B cell (primary cell): ENCODE measurements at regions not wholly inside any gene's neighbourhood (a gene's known extent, or its start where the extent isn't known, plus 50 kb on each side); places are given as distances from the start of the nearest gene placed in this dataset.

ENCODE experiments used
- ATAC-seq: fragments of 200-7000 bp; cut with Tn5 transposase; one replicate; pipeline ENCODE4 v1.10.0; 2021; ENCODE audit warnings: low read depth, mild to moderate bottlenecking, moderate number of reproducible peaks, moderate library complexity
- CTCF ChIA-PET: fragments of 350-600 bp; sonication (Branson Sonifier 250); formaldehyde crosslinking; loops from one replicate; lab custom pipeline; 2021; ENCODE audit warnings: antibody characterized with exemption, inconsistent platforms; lab: Charles Lee
- POLR2A ChIA-PET: fragments of 350-600 bp; sonication (Branson Sonifier 250); formaldehyde crosslinking; loops from one replicate; lab custom pipeline; 2021; ENCODE audit warnings: antibody characterized with exemption; lab: Charles Lee
- DNase-seq: peaks from one replicate; pipeline ENCODE4 v3.0.0; 2013
- H2AFZ ChIP-seq: 2 replicates; pipeline ENCODE4 v1.6.1; 2012; ENCODE audit warnings: mild to moderate bottlenecking, low read depth, low read length; ENCODE audit not compliant: insufficient read depth, poor library complexity, severe bottlenecking
- H3K27ac ChIP-seq, 2 donors: 1 replicate in 1 of 2; 2 replicates in 1 of 2; pipeline ENCODE4 v1.5.1; 2012 to 2013; ENCODE audit warnings: low read length in 2 of 2, mild to moderate bottlenecking in 2 of 2, moderate library complexity in 1 of 2
- H3K27me3 ChIP-seq, 4 experiments: fragments of 200-600 bp in 1 of 4; sonication (generic) in 1 of 4; replicated peaks in 1 of 4; 1 replicate in 2 of 4; 2 replicates in 2 of 4; pipeline versions ENCODE4 v1.6.1 to v1.7.0; 2013 to 2016; ENCODE audit warnings: low read length in 3 of 4, mild to moderate bottlenecking in 2 of 4, mixed read lengths in 1 of 4, moderate library complexity in 1 of 4; ENCODE audit not compliant: insufficient read depth in 4 of 4, control insufficient read depth in 3 of 4; ENCODE audit errors: control extremely low read depth in 1 of 4
- H3K36me3 ChIP-seq, 2 experiments: replicated peaks in 1 of 2; 1 replicate in 1 of 2; 2 replicates in 1 of 2; pipeline versions ENCODE4 v1.6.1 to v1.7.1; 2013; ENCODE audit warnings: low read length in 1 of 2; ENCODE audit not compliant: insufficient read depth in 2 of 2, control insufficient read depth in 1 of 2; ENCODE audit errors: control extremely low read depth in 1 of 2, extremely low read depth in 1 of 2
- H3K4me1 ChIP-seq, 2 donors: fragments of 200-600 bp in 1 of 2; sonication (generic) in 1 of 2; 1 replicate in 1 of 2; 2 replicates in 1 of 2; pipeline versions ENCODE4 v1.5.1 to v1.6.1; 2013 to 2017; ENCODE audit warnings: low read length in 2 of 2; ENCODE audit not compliant: control insufficient read depth in 2 of 2, insufficient read depth in 2 of 2
- H3K4me2 ChIP-seq: replicated peaks from 2 replicates; pipeline ENCODE3; 2012; ENCODE audit warnings: mild to moderate bottlenecking, low read depth, low read length; ENCODE audit not compliant: poor library complexity, severe bottlenecking
- H3K4me3 ChIP-seq, 5 experiments: fragments of 200-600 bp in 1 of 5; sonication (generic) in 1 of 5; 1 replicate in 3 of 5; 2 replicates in 2 of 5; pipeline versions ENCODE4 v1.5.1 to v1.7.0; 2011 to 2016; ENCODE audit warnings: low read length in 4 of 5, mild to moderate bottlenecking in 4 of 5, low read depth in 2 of 5, control low read depth in 1 of 5, moderate library complexity in 1 of 5; ENCODE audit not compliant: insufficient read depth in 1 of 5; ENCODE audit errors: control extremely low read depth in 1 of 5, extremely low read depth in 1 of 5
- H3K79me2 ChIP-seq: fragments of 200-600 bp; sonication (generic); one replicate; pipeline ENCODE4 v1.6.0; 2016; ENCODE audit warnings: low read length; ENCODE audit not compliant: control insufficient read depth, insufficient read depth
- H3K9ac ChIP-seq: fragments of 200-600 bp; sonication (generic); 2 replicates; pipeline ENCODE4 v1.6.1; 2017; ENCODE audit warnings: mild to moderate bottlenecking, low read length, moderate library complexity
- H3K9me3 ChIP-seq, 3 donors: one replicate each; pipeline versions ENCODE4 v1.6.1 to v1.7.1; 2013; ENCODE audit warnings: low read length in 2 of 3; ENCODE audit not compliant: control insufficient read depth in 2 of 3, insufficient read depth in 1 of 3; ENCODE audit errors: control extremely low read depth in 1 of 3
- H4K20me1 ChIP-seq: 2 replicates; pipeline ENCODE4 v1.6.0; 2012; ENCODE audit warnings: mild to moderate bottlenecking, low read length; ENCODE audit not compliant: insufficient read depth, control insufficient read depth, poor library complexity, severe bottlenecking
- H3K27ac Mint-ChIP-seq: one replicate; pipeline ENCODE4 v1.8.0; 2021; ENCODE audit warnings: mixed read lengths
- H3K27me3 Mint-ChIP-seq: one replicate; pipeline ENCODE4 v1.8.0; 2021; ENCODE audit warnings: mixed read lengths
- H3K4me1 Mint-ChIP-seq: one replicate; pipeline ENCODE4 v1.8.0; 2021; ENCODE audit warnings: mixed read lengths
- H3K4me3 Mint-ChIP-seq: one replicate; pipeline ENCODE4 v1.8.0; 2021; ENCODE audit warnings: mixed read lengths
- H3K9me3 Mint-ChIP-seq: one replicate; pipeline ENCODE4 v1.8.0; 2022; ENCODE audit warnings: mixed read lengths; ENCODE audit not compliant: insufficient read depth
- EZH2 ChIP-seq: IDR thresholded peaks from 2 replicates; pipeline ENCODE4 v1.6.1; 2012; ENCODE audit warnings: borderline replicate concordance, low read depth, mild to moderate bottlenecking, moderate library complexity, low read length; ENCODE audit not compliant: insufficient read depth, poor library complexity, severe bottlenecking
- WGBS: methylation state at CpG from one replicate; pipeline ENCODE4 v1.1.5; 2013; ENCODE audit warnings: missing lambda C conversion rate; ENCODE audit not compliant: insufficient coverage; 5-methylcytosine and 5-hydroxymethylcytosine counted together
- intact Hi-C: fragments of 100-400 bp; cut with micrococcal nuclease; formaldehyde crosslinking; loops from one replicate; pipeline ENCODE4 v1.10.0; 2022
- TF ChIP-seq, protein P1 (sequence below): fragments of 200-600 bp; IDR thresholded peaks from one replicate; pipeline ENCODE4 v1.8.0; 2022; ENCODE audit warnings: antibody characterized with exemption, mild to moderate bottlenecking

DNA sequence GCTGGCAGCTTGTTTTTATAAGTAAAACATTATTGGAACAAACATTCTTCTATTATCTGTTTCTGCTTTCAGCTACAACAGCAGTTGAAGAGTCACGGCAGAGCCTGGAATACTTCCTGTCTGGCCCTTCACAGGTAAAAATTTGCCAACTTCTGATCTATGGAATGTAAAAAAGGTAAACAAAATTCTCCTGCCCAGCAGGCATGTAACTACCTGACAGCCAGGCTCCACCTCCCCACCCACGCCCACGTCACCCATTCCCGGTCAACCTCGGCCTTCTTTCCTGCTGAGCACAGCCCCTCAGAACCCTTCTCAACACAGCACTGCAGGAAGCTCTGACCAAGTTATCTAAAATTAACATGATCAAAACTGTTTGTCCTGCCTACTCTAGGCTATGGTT lies 166.0 kb downstream of the DLL1 start:
- CTCF ChIA-PET = no interaction called here
- Histone ChIP-seq H3K4me2 (no peak overlapping the region), H3K36me3 (no peaks in the 10 kb centered on the region), H3K27ac (no peak overlapping the region), H3K79me2 (no peaks in the 10 kb centered on the region), H3K27me3 (no peaks in the 10 kb centered on the region), H3K4me1 (peaks cover 0 to 4% of the 10 kb centered on the region in 2 donors), H3K9ac (no peak overlapping the region), H3K9me3 (peaks cover under 1 to 17% (median 13%) of the 10 kb centered on the region in 3 donors), H3K4me3 (no peak overlapping the region), H2AFZ (no peak overlapping the region), H4K20me1 (no peaks in the 10 kb centered on the region)
- Mint-ChIP-seq H3K9me3 (peaks cover 4% of the 10 kb centered on the region), H3K27ac (no peak overlapping the region), H3K4me1 (peaks cover 7% of the 10 kb centered on the region), H3K27me3 (peaks cover 9% of the 10 kb centered on the region), H3K4me3 (no peak overlapping the region)
- ATAC-seq = no peak
- intact Hi-C loops = no loop called here
- POLR2A ChIA-PET = no interaction called here
- no peak for DNase-seq
- 78% methylated on average over 4 of the region's 5 CpGs for WGBS
- TF ChIP-seq, protein P1, sequence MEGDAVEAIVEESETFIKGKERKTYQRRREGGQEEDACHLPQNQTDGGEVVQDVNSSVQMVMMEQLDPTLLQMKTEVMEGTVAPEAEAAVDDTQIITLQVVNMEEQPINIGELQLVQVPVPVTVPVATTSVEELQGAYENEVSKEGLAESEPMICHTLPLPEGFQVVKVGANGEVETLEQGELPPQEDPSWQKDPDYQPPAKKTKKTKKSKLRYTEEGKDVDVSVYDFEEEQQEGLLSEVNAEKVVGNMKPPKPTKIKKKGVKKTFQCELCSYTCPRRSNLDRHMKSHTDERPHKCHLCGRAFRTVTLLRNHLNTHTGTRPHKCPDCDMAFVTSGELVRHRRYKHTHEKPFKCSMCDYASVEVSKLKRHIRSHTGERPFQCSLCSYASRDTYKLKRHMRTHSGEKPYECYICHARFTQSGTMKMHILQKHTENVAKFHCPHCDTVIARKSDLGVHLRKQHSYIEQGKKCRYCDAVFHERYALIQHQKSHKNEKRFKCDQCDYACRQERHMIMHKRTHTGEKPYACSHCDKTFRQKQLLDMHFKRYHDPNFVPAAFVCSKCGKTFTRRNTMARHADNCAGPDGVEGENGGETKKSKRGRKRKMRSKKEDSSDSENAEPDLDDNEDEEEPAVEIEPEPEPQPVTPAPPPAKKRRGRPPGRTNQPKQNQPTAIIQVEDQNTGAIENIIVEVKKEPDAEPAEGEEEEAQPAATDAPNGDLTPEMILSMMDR = no peak
- TF ChIP-seq EZH2 = no peak

DNA sequence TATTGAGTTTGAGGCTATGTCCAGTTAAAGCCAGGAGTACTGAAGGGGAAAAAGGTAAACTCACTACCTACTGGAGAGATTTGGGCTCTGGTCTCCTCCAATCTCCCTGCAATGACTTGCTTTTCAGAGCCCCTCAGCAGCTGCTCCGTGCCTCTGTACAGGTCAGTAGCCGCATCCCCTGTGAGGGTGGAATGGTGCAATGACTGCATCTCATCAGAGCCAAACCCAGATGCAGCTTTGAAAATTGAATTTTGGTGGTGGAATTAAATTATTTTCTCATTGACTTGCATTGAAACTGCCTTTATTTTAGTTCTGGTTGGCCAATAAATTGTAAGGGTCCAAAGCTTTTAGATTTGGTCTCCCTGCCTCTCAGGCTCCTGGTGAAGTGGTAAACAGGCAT lies 166.7 kb downstream of the DLL1 start:
- H3K4me2 ChIP-seq = no peak overlapping the region
- 100% methylated on average over 2 of the region's 2 CpGs for WGBS

More for the DNA sequence above, 166.7 kb downstream of the DLL1 start:
- Mint-ChIP-seq H3K9me3 (peaks cover 10% of the 10 kb centered on the region), H3K27ac (no peak overlapping the region), H3K4me1 (peaks cover 7% of the 10 kb centered on the region), H3K4me3 (no peak overlapping the region), H3K27me3 (peaks cover 9% of the 10 kb centered on the region)
- intact Hi-C loops = no loop called here
- DNase-seq (no peak), ATAC-seq (no peak)
- Histone ChIP-seq H3K79me2 (no peaks in the 10 kb centered on the region), H2AFZ (no peak overlapping the region), H4K20me1 (no peaks in the 10 kb centered on the region), H3K9ac (no peak overlapping the region), H3K27ac (no peak overlapping the region), H3K4me3 (no peak overlapping the region), H3K36me3 (no peaks in the 10 kb centered on the region), H3K27me3 (no peaks in the 10 kb centered on the region), H3K9me3 (peaks cover 4 to 19% (median 13%) of the 10 kb centered on the region in 3 donors), H3K4me1 (peaks cover 0 to 4% of the 10 kb centered on the region in 2 donors)
- no peak for TF ChIP-seq EZH2
- TF ChIP-seq, protein P1 = no peak
- ChIA-PET POLR2A (no interaction called here), CTCF (no interaction called here)
